AG09319 (cell line): ENCODE measurements at regions not wholly inside any gene's neighbourhood (a gene's known extent, or its start where the extent isn't known, plus 50 kb on each side); places are given as distances from the start of the nearest gene placed in this dataset.

Experiments
- DNase-seq: peaks from one replicate; pipeline ENCODE4 v3.0.0-alpha.2; 2010; ENCODE audit warnings: low read depth; ENCODE audit errors: extremely low read depth
- CTCF ChIP-seq: IDR thresholded peaks from 2 replicates; pipeline ENCODE4 v1.5.1; 2011; ENCODE audit warnings: low read depth, mild to moderate bottlenecking, inconsistent platforms, low read length, moderate library complexity

- no peak for DNase-seq
- TF ChIP-seq CTCF, result no peak
Observed at GRCh38 chr3:31433679-31433992, 99.1 kb upstream of the STT3B start.

DNA sequence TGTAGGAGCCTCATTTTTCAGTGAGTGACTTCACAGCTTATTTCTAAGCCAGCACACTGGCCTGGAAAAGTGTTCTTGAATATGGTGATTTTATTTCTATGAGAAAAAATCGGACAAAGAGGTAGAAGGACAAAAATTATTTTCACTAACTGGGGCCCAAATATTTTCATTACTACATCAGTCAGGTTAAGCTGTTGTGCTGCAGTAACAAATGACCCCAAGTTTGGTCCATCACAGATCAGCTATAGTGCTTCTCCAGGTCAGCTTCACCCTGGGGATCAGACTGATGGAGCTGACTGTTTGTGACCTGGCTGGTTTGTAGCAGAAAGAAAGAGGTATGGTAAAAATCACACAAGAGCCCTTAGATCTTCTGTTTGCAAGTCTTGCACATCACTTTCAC lies 97.9 kb upstream of the STT3B start:
- TF ChIP-seq CTCF, result no peak
- no peak for DNase-seq

- no peak for TF ChIP-seq CTCF
- DNase-seq, result no peak
Observed at GRCh38 chr3:31436830-31437229, 95.9 kb upstream of the STT3B start.

DNA sequence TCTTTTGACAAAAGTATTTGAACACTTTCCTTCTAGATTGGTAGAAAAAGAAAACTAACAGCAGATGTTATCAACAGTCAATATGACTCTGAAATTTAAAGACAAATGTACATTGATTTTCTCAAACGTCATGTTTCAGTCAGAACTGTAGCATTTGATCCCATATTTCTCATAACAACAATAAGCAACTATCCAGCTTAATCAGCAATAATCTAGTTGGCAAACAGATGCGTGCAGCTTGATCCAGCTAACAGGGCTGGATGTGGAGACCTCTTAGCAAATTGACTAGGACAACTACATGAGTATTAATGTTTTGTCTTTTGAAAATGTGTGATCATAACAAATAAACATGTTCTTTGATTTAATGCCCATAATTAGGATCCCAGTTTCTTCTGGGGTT lies 94.0 kb upstream of the STT3B start:
- DNase-seq, result no peak
- TF ChIP-seq CTCF, result no peak

DNA sequence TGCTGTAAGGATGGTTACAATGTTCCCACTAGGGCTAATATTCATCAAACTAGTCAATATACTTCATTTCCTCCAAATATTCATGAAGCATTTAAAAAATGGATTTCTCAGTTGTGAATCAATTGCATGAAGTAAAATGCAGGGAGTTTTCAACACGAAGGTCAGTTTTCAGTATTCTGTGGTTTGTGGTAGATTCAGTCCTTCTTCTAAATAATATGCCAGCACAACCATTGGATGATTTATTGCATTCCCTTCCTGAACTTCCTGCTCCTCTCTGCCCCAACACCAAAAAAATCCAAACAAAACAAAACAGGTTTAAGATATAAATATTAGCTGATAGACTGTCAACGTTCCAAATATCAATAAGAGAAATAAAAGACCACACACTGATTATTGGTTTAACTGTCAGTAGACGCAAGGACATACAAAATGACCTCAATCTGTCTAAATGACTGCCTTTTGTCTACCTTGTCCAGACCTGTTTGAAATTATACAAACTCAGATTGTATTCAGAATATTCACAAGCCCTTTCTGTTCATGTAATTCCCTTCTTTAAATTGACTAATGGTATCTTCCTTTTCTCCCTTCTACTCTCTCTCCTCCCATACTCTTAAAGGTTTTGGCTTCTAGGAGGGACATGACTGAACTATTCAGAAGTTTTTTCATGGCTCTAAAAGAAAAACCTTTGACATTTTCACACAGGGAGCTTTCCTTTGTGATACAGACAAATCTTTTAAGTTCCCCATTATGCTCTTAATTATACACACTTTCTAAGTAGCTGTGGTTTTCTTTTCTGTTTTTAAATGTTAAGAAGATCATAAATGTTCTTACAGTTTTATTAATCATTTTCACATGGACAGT lies 92.6 kb upstream of the STT3B start:
- no peak for TF ChIP-seq CTCF
- DNase-seq, result no peak

DNA sequence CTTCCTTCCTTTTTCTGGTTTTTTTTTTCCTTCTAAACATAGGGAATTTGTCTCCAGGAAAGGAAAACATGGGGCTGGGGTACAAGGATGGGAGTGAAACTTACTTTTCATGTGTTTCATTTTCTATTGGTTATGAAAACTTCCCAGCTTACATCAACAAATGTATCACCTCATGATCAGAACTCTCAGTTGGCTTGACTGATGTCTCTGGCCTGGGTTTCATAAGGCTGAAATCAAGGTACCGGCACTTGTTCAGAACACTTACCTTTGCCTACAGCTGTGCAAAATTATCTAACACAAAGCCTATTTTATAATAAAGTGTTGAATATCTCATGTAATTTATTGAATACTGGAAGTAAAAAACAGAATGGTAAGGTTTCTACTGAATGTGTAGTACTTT lies 91.8 kb upstream of the STT3B start:
- no peak for TF ChIP-seq CTCF
- no peak for DNase-seq

- no peak for TF ChIP-seq CTCF
- no peak for DNase-seq
Observed at GRCh38 chr3:31442755-31443154, 90.0 kb upstream of the STT3B start.
